ENCODE measurements at regions not wholly inside any gene's neighbourhood (a gene's known extent, or its start where the extent isn't known, plus 50 kb on each side); places are given as distances from the start of the nearest gene placed in this dataset.

DNA sequence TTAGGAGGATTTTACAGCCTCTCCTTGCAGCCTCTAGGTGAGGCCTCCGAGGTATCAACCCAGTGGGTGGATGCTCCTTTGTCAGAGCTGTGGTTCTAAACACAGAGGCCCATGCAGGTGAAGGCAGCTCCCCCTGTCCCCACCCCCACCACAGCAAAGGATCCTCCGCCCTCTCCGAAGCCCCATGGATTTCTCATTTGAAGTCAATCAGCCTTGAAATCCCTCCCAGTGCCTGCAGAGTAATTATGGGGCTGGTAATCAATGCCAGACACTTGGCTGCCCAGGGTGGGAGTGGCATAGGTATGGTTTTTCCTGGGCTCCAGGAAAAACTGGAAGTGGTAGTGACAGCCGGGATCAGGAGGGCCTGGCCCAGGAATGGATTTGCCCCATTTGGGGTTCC, 119.5 kb upstream of the CSF3R start:
- no peak overlapping the region for H3K4me3 ChIP-seq (replicated peaks; ENCODE audit: low read depth, low read length)
- DNase-seq (ENCODE audit: low read depth), result no peak
- TF ChIP-seq, protein P1, sequence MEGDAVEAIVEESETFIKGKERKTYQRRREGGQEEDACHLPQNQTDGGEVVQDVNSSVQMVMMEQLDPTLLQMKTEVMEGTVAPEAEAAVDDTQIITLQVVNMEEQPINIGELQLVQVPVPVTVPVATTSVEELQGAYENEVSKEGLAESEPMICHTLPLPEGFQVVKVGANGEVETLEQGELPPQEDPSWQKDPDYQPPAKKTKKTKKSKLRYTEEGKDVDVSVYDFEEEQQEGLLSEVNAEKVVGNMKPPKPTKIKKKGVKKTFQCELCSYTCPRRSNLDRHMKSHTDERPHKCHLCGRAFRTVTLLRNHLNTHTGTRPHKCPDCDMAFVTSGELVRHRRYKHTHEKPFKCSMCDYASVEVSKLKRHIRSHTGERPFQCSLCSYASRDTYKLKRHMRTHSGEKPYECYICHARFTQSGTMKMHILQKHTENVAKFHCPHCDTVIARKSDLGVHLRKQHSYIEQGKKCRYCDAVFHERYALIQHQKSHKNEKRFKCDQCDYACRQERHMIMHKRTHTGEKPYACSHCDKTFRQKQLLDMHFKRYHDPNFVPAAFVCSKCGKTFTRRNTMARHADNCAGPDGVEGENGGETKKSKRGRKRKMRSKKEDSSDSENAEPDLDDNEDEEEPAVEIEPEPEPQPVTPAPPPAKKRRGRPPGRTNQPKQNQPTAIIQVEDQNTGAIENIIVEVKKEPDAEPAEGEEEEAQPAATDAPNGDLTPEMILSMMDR (IDR thresholded peaks at IDR 0.05; ENCODE audit: low read length, missing control alignments), result no peak

DNA sequence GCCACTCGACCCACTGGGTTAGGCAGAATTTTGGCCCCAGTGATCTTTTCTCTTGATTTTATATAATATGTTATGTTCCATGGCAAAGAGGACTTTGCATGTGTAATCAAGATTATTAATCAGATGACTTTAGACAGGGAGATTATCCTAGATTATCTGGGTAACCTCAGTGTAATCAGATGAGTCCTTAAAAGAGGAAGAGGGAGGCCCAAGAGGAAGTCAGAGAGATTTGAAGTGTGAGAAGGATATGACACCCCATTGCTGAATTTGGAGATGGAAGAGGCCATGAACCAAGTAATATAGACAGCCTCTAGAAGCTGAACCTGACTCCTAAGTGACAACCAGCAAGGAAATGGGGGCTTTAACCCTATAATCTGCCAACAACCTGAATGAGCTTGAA, 117.1 kb upstream of the CSF3R start:
- TF ChIP-seq, protein P1 (IDR thresholded peaks at IDR 0.05; ENCODE audit: low read length, missing control alignments), result no peak
- no peak for DNase-seq (ENCODE audit: low read depth)
- no peak overlapping the region for H3K4me3 ChIP-seq (replicated peaks; ENCODE audit: low read depth, low read length)

DNA sequence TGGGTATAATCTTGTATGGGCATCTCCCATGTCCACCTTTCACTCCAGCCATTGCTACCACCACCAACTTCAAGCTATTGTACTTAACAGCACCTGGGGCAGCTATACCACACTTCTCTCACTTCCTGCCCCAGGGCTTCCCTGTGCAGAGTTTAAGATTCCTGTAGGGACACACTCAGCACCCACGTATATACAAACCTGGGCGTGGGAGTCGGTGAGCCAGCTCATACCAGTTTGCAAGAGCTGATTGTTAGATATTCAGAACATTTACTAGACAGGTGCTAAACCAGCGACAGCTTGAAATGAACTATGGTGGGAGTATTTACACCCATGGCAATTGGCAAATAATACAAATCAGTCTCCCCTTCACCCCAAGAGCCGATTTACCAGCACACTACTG, 114.8 kb upstream of the CSF3R start:
- DNase-seq (ENCODE audit: low read depth), result no peak
- no peak overlapping the region for H3K4me3 ChIP-seq (replicated peaks; ENCODE audit: low read depth, low read length)
- TF ChIP-seq, protein P1 (IDR thresholded peaks at IDR 0.05; ENCODE audit: low read length, missing control alignments), result no peak

DNA sequence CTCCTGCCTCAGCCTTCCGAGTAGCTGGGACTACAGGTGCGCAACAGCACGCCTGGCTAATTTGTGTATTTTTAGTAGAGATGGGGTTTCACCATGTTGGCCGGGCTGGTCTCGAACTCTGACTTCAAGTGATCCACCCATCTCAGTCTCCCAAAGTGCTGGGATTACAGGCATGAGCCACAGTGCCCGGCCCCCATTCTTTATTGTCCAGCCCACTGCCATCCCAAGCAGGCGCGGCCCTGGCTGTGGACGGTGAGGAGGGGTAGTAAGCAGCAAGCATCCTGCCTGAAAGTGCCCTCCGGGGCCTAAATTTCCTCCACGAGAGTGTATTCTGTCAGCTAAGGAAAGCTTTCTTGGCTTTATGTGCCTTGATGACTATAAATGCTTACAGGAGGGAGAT, 113.2 kb upstream of the CSF3R start:
- H3K4me3 ChIP-seq (replicated peaks; ENCODE audit: low read depth, low read length), result no peak overlapping the region
- DNase-seq (ENCODE audit: low read depth), result no peak
- TF ChIP-seq, protein P1 (IDR thresholded peaks at IDR 0.05; ENCODE audit: low read length, missing control alignments), result no peak

DNA sequence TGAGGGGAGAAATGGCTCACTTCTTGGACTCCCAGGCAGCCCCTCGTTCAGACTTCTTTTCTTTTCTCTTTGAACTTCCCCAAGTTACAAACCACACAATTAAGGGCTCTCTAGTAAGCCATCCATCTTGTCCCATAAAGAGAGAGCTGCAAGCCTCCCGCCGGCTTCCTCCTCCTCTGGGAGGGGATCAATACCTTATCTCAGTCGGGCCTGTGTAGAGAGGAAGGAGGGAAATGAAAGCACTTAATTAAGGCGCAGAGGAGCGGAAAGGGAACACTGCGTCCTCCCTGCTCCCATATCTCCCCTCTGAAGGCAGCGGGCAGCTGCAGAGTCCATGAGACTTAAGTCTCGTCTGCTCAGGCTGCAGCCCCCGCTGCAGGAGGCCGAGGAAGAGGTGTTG, 112.6 kb upstream of the CSF3R start:
- DNase-seq (ENCODE audit: low read depth), result no peak
- TF ChIP-seq, protein P1 (IDR thresholded peaks at IDR 0.05; ENCODE audit: low read length, missing control alignments), result no peak
- H3K4me3 ChIP-seq (replicated peaks; ENCODE audit: low read depth, low read length), result no peak overlapping the region

DNA sequence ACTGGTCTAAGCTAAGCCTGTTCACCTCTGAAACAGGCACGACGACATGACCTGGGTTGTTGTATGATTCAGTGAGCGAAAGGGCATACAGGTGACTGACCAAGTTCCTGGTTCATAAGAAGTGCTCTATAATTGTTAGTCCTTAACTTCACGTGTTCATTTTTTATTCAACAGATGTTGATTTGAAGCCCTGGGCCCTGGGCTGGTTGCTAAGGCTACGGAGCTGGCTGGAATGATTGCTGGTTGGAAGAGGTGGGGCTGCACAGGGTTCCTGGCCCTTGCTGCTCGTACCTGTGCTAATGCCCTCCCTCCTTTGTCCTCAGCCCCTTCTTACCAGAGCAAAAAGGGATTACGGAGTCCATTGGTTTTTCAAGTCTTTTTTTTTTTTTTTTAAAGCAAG, 111.3 kb upstream of the CSF3R start:
- DNase-seq (ENCODE audit: low read depth), result no peak
- no peak overlapping the region for H3K4me3 ChIP-seq (replicated peaks; ENCODE audit: low read depth, low read length)
- TF ChIP-seq, protein P1 (IDR thresholded peaks at IDR 0.05; ENCODE audit: low read length, missing control alignments), result no peak

DNA sequence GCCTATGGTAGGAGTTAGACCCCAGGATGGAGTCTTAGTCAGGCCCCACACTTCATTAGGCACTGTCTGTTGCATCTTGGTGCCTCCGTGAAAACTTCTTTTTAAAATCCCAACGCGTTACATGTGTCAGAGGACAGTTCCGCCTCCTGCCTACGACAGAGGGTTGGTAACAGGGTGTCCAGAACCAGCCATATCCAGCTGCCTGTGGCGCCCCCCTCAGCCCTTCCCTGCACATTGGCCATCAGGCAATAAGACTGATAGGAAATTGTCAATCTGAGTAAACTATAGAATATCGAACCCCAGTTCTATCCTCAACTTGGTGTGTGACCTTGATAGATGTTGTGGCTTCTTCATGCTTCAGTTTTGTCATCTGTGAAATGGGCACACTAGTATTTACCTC, 108.6 kb upstream of the CSF3R start:
- DNase-seq (ENCODE audit: low read depth), result no peak
- H3K4me3 ChIP-seq (replicated peaks; ENCODE audit: low read depth, low read length), result no peak overlapping the region

More for the DNA sequence above, 108.6 kb upstream of the CSF3R start:
- TF ChIP-seq, protein P1 (IDR thresholded peaks at IDR 0.05; ENCODE audit: low read length, missing control alignments), result no peak

All from fibroblast of pulmonary artery (primary cell).